GM19023 (cell line): ENCODE measurements at regions not wholly inside any gene's neighbourhood (a gene's known extent, or its start where the extent isn't known, plus 50 kb on each side); places are given as distances from the start of the nearest gene placed in this dataset.

ENCODE experiments used
- ATAC-seq: cut with Tn5 transposase; IDR thresholded peaks from one replicate; pipeline ENCODE4 v1.9.1; 2021; ENCODE audit warnings: mild to moderate bottlenecking, moderate library complexity; ENCODE audit not compliant: unreplicated experiment

GRCh38 chr3:106251160-106251892 is 382.5 kb upstream of the CBLB start:
- ATAC-seq = no peak

- peak; percentile 90 for ATAC-seq
Measured at GRCh38 chr3:106255870-106256248, 387.0 kb upstream of the CBLB start.

- peak; percentile 34 for ATAC-seq
Measured at GRCh38 chr3:106256249-106256957, 387.6 kb upstream of the CBLB start.

GRCh38 chr3:106257172-106257571 is 388.4 kb upstream of the CBLB start:
- no peak for ATAC-seq

- ATAC-seq = no peak
Measured at GRCh38 chr3:106261396-106261795, 392.6 kb upstream of the CBLB start.

- ATAC-seq = no peak
Measured at GRCh38 chr3:106261915-106262683, 393.3 kb upstream of the CBLB start.

- ATAC-seq = no peak
Measured at GRCh38 chr3:106263011-106263410, 394.2 kb upstream of the CBLB start.

- ATAC-seq = no peak
Measured at GRCh38 chr3:106263546-106263945, 394.7 kb upstream of the CBLB start.

- no peak for ATAC-seq
Measured at GRCh38 chr3:106265704-106266103, 396.9 kb upstream of the CBLB start.

GRCh38 chr3:106268696-106269095 is 399.9 kb upstream of the CBLB start:
- ATAC-seq = no peak

GRCh38 chr3:106272302-106272701 is 403.5 kb upstream of the CBLB start:
- ATAC-seq = no peak

- no peak for ATAC-seq
Measured at GRCh38 chr3:106275592-106275991, 406.8 kb upstream of the CBLB start.

GRCh38 chr3:106276151-106276550 is 407.3 kb upstream of the CBLB start:
- ATAC-seq = no peak

GRCh38 chr3:106276755-106277612 is 408.2 kb upstream of the CBLB start:
- no peak for ATAC-seq

GRCh38 chr3:106277731-106278130 is 408.9 kb upstream of the CBLB start:
- ATAC-seq = no peak

- ATAC-seq = no peak
Measured at GRCh38 chr3:106281221-106281620, 412.4 kb upstream of the CBLB start.

GRCh38 chr3:106282943-106283342 is 414.1 kb upstream of the CBLB start:
- no peak for ATAC-seq

GRCh38 chr3:106288781-106289180 is 420.0 kb upstream of the CBLB start:
- ATAC-seq = no peak

GRCh38 chr3:106290304-106290997 is 421.6 kb upstream of the CBLB start:
- ATAC-seq = no peak

- no peak for ATAC-seq
Measured at GRCh38 chr3:106293161-106293560, 424.3 kb upstream of the CBLB start.
